ENCODE measurements at regions not wholly inside any gene's neighbourhood (a gene's known extent, or its start where the extent isn't known, plus 50 kb on each side); places are given as distances from the start of the nearest gene placed in this dataset. TPM values are rescaled to one million over a fixed set of nuclear protein-coding genes. Genes with fewer than 3 reads are reported as not detected.
"Not testable (repeated sequence)": the region's sequence is repeated elsewhere in the genome, so short reads cannot be mapped to it uniquely, and the experiment has no call there.

DNA sequence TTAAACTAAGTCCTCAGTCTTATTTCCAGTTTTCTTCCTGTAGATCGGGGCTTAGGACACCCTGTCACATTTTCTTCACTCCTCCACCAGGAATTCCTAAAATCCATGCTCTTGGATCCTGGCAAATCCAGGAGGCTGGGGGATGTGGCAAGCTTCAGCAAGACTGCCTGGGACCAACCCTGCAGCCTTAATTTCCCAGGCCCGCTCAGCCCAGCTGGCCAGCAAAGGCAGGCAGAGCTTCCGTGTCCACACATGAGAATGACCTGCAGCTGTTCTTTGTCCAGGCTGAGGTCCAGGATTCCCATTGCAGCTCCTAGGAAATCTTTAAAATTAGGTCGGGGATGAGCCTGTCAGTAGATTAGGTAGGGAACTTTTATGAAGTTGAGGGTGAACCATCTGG lies 146.7 kb downstream of the OR4F15 start:
- DNase-seq; H3K27ac ChIP-seq; H3K9me3 ChIP-seq; H3K4me1 ChIP-seq; H3K36me3 ChIP-seq; intact Hi-C loops (cut with DNase I); H3K4me3 ChIP-seq (replicated peaks in 1 of 3); H3K27me3 ChIP-seq: not testable (repeated sequence)
- WGBS, 2 donors = no CpG with 5 or more reads among the region's 4 CpGs

DNA sequence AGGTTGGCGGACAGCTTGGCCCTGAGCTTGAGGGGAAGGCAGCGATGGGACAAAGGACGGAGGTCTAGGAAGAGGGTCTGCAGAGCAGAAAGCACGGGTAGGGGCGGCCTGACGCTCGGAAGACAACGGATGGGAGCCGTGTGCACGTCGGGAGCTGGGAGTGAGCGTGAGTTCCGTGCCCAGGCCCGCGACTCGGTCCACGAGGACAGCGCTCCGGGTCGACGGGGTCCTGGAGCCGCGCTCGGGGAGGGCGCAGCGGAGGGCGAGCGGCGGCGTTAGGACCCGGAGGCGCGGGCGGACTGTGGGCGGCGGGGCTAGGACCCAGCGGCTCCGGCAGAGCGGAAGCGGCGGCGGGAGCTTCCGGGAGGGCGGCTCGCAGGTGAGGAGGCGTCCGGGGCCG lies 149.3 kb downstream of the OR4F15 start:
- DNase-seq; H3K4me3 ChIP-seq (replicated peaks in 1 of 3); H3K27me3 ChIP-seq; H3K4me1 ChIP-seq; intact Hi-C loops (cut with DNase I); H3K27ac ChIP-seq; H3K9me3 ChIP-seq; H3K36me3 ChIP-seq: not testable (repeated sequence)
- no CpG with 5 or more reads among the region's 48 CpGs for WGBS, 2 donors

DNA sequence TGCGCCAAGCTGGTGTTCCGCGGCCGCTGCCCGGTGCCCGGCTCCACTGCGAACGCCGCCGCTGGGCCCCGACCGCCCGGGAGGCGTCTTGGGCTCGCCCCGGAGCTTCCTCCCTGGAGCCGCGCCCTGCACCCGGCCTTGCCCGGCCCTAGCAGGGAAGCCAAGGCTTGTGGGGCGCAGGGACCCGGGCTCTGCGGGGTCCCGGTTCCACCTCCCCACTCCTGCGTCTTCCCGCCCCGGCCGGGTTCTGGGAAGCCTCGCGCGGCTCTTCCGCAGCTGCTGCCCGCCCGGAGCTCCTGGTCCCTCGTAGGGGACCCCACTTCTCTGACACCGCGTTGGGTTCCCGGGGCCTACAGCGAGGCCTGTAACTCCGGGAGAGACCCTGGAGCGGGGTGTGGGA lies 149.8 kb downstream of the OR4F15 start:
- H3K9me3 ChIP-seq; intact Hi-C loops (cut with DNase I); H3K27ac ChIP-seq; DNase-seq; H3K36me3 ChIP-seq; H3K4me1 ChIP-seq; H3K27me3 ChIP-seq; H3K4me3 ChIP-seq (replicated peaks in 1 of 3): not testable (repeated sequence)
- WGBS, 2 donors = no CpG with 5 or more reads among the region's 41 CpGs

DNA sequence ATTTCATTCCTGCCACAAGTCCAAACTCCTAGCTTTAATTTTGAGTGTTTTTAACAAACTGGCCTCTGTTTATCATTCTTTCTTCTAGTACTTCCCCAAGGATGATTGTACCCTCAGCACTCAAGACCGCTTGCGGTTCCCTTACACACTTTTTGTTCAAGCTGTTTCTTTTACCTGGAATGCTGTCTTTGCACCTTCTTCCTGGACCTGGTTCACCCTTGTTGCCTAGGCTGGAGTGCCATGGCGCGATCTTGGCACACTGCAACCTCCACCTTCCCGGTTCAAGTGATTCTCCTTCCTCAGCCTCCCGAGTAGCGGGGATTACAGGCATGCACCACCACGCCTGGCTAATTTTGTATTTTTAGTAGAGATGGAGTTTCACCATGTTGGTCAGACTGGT lies 151.7 kb downstream of the OR4F15 start:
- H3K4me1 ChIP-seq; H3K27me3 ChIP-seq; intact Hi-C loops (cut with DNase I); H3K27ac ChIP-seq; H3K4me3 ChIP-seq (replicated peaks in 1 of 3); DNase-seq; H3K9me3 ChIP-seq; H3K36me3 ChIP-seq: not testable (repeated sequence)
- 95 to 97% methylated on average over 8 of the region's 8 CpGs for WGBS, 2 donors

DNA sequence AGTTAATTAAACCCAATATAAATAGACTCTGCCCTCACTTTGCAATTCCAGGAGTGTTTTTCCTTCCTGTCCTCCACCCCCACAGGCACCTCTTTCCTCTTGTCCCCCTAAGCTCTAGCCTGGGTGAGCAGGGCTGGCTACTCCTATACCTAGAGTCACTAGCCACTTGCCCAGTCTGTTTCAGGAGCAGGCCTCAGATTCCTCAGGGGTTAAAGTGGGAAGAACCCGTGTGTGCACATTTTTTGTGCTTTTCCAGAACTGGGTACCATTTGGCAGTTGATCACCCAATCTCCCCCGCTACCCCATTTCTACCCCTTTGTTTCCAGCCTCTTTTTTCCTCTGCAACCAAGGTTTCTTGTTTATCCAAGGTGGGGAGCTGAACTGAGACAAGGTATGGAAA lies 153.4 kb downstream of the OR4F15 start:
- H3K27ac ChIP-seq; intact Hi-C loops (cut with DNase I); H3K27me3 ChIP-seq; H3K4me3 ChIP-seq (replicated peaks in 1 of 3); H3K9me3 ChIP-seq; DNase-seq; H3K36me3 ChIP-seq; H3K4me1 ChIP-seq: not testable (repeated sequence)
- WGBS, 2 donors = 80 to 81% methylated on average over 2 of the region's 2 CpGs

DNA sequence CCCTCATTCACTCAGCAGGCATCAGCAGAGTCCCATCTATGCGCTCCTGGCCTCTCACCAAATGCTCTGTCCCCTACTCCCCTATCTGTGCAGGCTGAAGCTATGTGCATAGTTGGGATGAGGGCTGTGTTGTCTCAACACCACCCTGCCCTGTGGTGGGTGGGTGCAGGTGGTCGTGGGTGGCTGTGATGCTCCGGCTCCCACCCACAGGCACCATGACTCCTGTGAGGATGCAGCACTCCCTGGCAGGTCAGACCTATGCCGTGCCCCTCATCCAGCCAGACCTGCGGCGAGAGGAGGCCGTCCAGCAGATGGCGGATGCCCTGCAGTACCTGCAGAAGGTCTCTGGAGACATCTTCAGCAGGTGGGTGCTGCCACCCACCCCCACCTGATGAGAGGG lies 153.9 kb downstream of the OR4F15 start:
- H3K36me3 ChIP-seq; H3K9me3 ChIP-seq; H3K4me1 ChIP-seq; H3K4me3 ChIP-seq (replicated peaks in 1 of 3); H3K27me3 ChIP-seq; DNase-seq; intact Hi-C loops (cut with DNase I); H3K27ac ChIP-seq: not testable (repeated sequence)
- 91 to 93% methylated on average over 5 to 7 of the region's 8 CpGs for WGBS, 2 donors

DNA sequence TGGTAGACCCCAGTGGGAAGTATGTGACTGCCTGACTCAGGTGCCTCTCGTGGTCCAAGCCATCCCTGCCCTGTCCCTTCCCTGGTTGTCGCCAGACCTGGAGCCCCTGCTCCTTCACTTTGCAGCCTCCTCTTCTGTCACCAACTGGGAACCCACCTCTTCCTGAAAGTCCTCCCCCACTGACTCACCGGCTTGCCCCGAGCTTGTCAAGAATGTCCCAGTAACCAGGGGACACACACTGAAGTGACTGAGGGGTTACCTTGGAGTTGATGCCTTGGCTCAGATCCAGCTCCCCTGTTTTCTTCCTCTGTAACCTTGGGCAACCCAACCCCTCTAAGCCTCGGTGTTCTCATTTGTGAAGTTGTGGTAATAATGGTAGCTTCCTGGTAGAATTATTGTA lies 155.4 kb downstream of the OR4F15 start:
- H3K27me3 ChIP-seq; H3K27ac ChIP-seq; H3K36me3 ChIP-seq; intact Hi-C loops (cut with DNase I); H3K4me1 ChIP-seq; H3K4me3 ChIP-seq (replicated peaks in 1 of 3); DNase-seq; H3K9me3 ChIP-seq: not testable (repeated sequence)
- 70 to 92% methylated on average over 1 to 3 of the region's 5 CpGs for WGBS, 2 donors

DNA sequence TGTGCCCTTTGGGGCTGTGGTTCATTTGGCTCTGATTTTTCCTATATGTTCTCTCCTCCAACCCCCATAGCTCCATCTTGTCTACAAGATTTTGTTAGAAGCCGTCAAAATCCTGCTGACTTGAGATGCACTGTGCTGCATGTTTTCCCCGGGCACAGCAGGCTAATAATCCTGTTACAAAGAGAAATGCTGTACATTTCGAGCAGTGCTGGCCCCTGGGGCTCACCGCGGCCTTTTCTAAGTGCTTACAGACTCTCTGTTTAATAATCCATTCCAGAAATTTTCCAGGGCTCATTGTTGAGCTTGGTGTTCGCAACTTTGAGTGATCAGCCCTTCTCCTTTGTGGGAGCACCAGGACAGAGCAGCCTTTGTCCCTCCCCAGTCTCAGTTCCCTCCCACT lies 158.6 kb downstream of the OR4F15 start:
- H3K9me3 ChIP-seq; DNase-seq; H3K4me3 ChIP-seq (replicated peaks in 1 of 3); H3K27ac ChIP-seq; H3K27me3 ChIP-seq; H3K36me3 ChIP-seq; H3K4me1 ChIP-seq; intact Hi-C loops (cut with DNase I): not testable (repeated sequence)
- 80 to 86% methylated on average over 1 to 3 of the region's 6 CpGs for WGBS, 2 donors

DNA sequence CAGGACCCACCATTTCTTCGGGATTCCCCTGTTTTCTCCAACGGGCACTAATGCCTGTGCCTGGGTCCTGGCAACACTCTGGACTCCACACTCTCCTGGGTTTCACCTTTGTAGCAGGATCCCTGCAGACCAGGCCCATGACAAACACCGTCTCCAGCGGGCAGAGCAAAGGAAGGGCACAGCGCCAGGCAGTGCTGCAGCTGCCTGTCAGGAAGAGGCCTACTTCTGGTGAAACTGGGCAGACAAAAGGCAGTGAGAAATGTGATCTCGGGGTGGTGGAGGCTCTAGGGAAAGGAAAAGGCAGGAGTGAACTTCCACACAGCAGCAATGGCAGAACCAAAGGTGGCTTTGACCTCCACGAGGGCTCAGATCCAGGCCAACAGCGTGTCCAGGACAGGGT lies 165.3 kb downstream of the OR4F15 start:
- H3K4me3 ChIP-seq (replicated peaks in 1 of 3); H3K27ac ChIP-seq; intact Hi-C loops (cut with DNase I); H3K36me3 ChIP-seq; H3K9me3 ChIP-seq; H3K4me1 ChIP-seq; DNase-seq; H3K27me3 ChIP-seq: not testable (repeated sequence)
- WGBS, 2 donors = no CpG with 5 or more reads among the region's 8 CpGs

DNA sequence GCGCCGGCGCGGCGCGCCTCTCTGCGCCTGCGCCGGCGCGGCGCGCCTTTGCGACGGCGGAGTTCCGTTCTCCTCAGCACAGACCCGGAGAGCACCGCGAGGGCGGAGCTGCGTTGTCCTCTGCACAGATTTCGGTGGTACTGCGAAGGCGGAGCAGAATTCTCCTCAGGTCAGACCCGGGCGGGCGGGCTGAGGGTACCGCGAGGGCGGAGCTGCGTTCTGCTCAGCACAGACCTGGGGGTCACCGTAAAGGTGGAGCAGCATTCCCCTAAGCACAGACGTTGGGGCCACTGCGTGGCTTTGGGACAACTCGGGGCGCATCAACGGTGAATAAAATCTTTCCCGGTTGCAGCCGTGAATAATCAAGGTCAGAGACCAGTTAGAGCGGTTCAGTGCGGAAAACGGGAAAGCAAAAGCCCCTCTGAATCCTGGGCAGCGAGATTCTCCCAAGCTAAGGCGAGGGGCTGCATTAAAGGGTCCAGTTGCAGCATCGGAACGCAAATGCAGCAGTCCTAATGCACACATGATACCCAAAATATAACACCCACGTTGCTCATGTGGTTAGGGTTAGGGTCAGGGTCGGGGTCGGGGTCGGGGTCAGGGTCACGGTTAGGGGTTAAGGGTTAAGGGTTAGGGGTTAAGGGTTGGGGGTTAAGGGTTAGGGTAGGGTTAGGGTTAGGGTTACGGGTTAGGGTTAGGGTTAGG lies 168.4 kb downstream of the OR4F15 start:
- DNase-seq = peak in 1 of 2 donors; percentile 4
- H3K4me3 ChIP-seq (replicated peaks in 1 of 3); H3K36me3 ChIP-seq; intact Hi-C loops (cut with DNase I); H3K4me1 ChIP-seq; H3K27ac ChIP-seq; H3K9me3 ChIP-seq; H3K27me3 ChIP-seq: not testable (repeated sequence)
- WGBS, 2 donors = 70% methylated on average over 40 of the region's 53 CpGs; no CpG with 5 or more reads in 1 of the 2 donors

Small RNA genes in the stretch of these regions (microRNA-seq; reads per million reads assigned to microRNA genes)
- not detected for gene MIR1302-10
- gene MIR6859-3 = not detected

Small RNA genes in the stretch of these regions (small RNA-seq; reads per million reads assigned to genes)
- gene AC140725.2 = not detected
- gene MIR6859-3 = not detected

Data from thyroid gland (tissue), 4 donors.